ENCODE measurements at regions not wholly inside any gene's neighbourhood (a gene's known extent, or its start where the extent isn't known, plus 50 kb on each side); places are given as distances from the start of the nearest gene placed in this dataset.

GRCh38 chr22:48665311-48665995 is 1162.2 kb downstream of the BRD1 start:
- TF ChIP-seq CTCF (IDR thresholded peaks at IDR 0.05) = no peak
- no peak for TF ChIP-seq POLR2A (IDR thresholded peaks at IDR 0.05)

Data from esophagus squamous epithelium (tissue), 4 donors.